MM.1S (cell line): ENCODE measurements at regions not wholly inside any gene's neighbourhood (a gene's known extent, or its start where the extent isn't known, plus 50 kb on each side); places are given as distances from the start of the nearest gene placed in this dataset.

ENCODE experiments used
- DNase-seq: peaks from one replicate; pipeline ENCODE4 v3.0.0-alpha.2; 2015
- H2AFZ ChIP-seq: fragments of 300-600 bp; sonication (generic); 2 replicates; pipeline ENCODE4 v1.6.0; 2016; ENCODE audit warnings: antibody characterized with exemption, low read length
- H3F3A ChIP-seq: fragments of 300-600 bp; sonication (generic); 2 replicates; pipeline ENCODE4 v1.6.1; 2016; ENCODE audit warnings: mild to moderate bottlenecking, antibody characterized with exemption, low read length, moderate library complexity, mixed read lengths; ENCODE audit not compliant: insufficient read depth
- H3K27ac ChIP-seq: fragments of 300-600 bp; sonication (generic); 2 replicates; pipeline ENCODE4 v1.5.1; 2016; ENCODE audit warnings: mild to moderate bottlenecking, low read length
- H3K27me3 ChIP-seq: fragments of 300-600 bp; sonication (generic); replicated peaks from 2 replicates; pipeline ENCODE4 v1.6.0; 2016; ENCODE audit warnings: low read length; ENCODE audit not compliant: insufficient read depth
- H3K36me3 ChIP-seq: fragments of 300-600 bp; sonication (generic); replicated peaks from 2 replicates; pipeline ENCODE4 v1.6.1; 2016; ENCODE audit warnings: mild to moderate bottlenecking, low read length, mixed read lengths; ENCODE audit not compliant: insufficient read depth
- H3K4me1 ChIP-seq: fragments of 300-600 bp; sonication (generic); 2 replicates; pipeline ENCODE4 v1.6.1; 2016; ENCODE audit warnings: low read length, mixed read lengths
- H3K4me2 ChIP-seq: fragments of 300-600 bp; sonication (generic); 2 replicates; pipeline ENCODE4 v1.6.0; 2016; ENCODE audit warnings: low read depth, low read length
- H3K4me3 ChIP-seq: fragments of 300-600 bp; sonication (generic); 2 replicates; pipeline ENCODE4 v1.5.1; 2016; ENCODE audit warnings: low read length, mixed read lengths
- H3K79me2 ChIP-seq: fragments of 300-600 bp; sonication (generic); 2 replicates; pipeline ENCODE4 v1.6.1; 2016; ENCODE audit warnings: mixed run types, low read length, mixed read lengths
- H3K9ac ChIP-seq: fragments of 300-600 bp; sonication (generic); 2 replicates; pipeline ENCODE4 v1.6.1; 2016; ENCODE audit warnings: low read length, mixed read lengths
- H3K9me2 ChIP-seq: fragments of 300-600 bp; sonication (generic); replicated peaks from 2 replicates; pipeline ENCODE4 v1.6.1; 2016; ENCODE audit warnings: mild to moderate bottlenecking, low read length, mixed read lengths; ENCODE audit not compliant: insufficient read depth
- H3K9me3 ChIP-seq: fragments of 300-600 bp; sonication (generic); replicated peaks from 2 replicates; pipeline ENCODE4 v1.6.1; 2016; ENCODE audit warnings: mild to moderate bottlenecking, low read length, mixed read lengths; ENCODE audit not compliant: insufficient read depth
- H4K20me1 ChIP-seq: fragments of 300-600 bp; sonication (generic); 2 replicates; pipeline ENCODE4 v1.6.1; 2016; ENCODE audit warnings: mild to moderate bottlenecking, low read length, moderate library complexity, mixed read lengths; ENCODE audit not compliant: insufficient read depth
- EZH2 ChIP-seq: fragments of 300-600 bp; sonication (generic); optimal IDR thresholded peaks from 2 replicates; pipeline ENCODE3; 2017; ENCODE audit warnings: low read depth, mild to moderate bottlenecking, antibody characterized with exemption, low read length, mixed read lengths
- EZH2phosphoT487 ChIP-seq: fragments of 300-600 bp; sonication (generic); IDR thresholded peaks from 2 replicates; pipeline ENCODE4 v1.6.1; 2018; ENCODE audit warnings: antibody characterized with exemption, low read length
- TF ChIP-seq, protein P1 (sequence below): fragments of 300-600 bp; sonication (generic); IDR thresholded peaks from 2 replicates; pipeline ENCODE4 v1.5.1; 2016; ENCODE audit warnings: antibody characterized with exemption, low read length, mixed read lengths

DNA sequence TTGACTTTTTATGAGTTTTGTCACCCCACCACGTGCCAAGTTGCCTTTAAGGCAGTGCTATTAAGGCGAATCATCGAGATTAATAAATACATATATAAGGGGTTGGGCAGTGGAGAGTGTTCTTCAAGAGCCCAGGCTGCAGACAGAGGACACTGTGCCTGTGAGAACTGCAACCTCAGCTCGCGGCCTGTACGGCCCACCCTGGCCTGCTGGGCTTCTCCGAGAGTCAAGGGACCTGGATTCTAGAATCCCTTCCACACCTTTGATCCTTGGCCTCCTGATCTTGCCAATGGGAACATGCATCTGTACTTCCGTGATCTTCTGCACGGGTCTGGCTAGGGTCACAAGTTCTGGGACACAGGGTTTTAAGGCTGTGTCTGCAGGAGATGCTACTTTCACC, 54.5 kb downstream of the IRX5 start:
- H4K20me1 ChIP-seq = no peaks in the 10 kb centered on the region

DNA sequence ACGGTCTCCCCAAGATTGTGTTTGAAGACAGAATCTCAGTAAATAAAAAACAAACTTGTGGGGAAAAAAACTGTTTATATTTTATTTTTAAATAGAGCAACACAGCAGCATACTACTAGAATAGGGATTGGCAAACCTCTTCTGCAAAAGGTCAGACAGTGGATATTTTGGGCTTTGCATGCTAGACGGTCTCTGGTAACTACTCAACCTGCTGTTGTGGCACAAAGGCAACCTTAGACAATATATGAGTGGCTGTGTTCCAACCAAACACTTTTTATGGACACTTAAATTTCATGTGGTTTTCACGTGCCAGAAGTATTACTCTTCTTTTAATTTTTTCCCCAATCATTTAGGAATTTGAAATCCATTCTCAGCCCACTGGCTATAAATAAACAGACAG, 55.0 kb downstream of the IRX5 start:
- Histone ChIP-seq H3K27ac (no peak overlapping the region), H3K36me3 (no peaks in the 10 kb centered on the region), H3F3A (no peaks in the 10 kb centered on the region), H3K9me3 (no peaks in the 10 kb centered on the region), H3K4me2 (no peak overlapping the region), H3K9me2 (no peaks in the 10 kb centered on the region), H4K20me1 (no peaks in the 10 kb centered on the region), H3K4me1 (no peaks in the 10 kb centered on the region), H3K79me2 (no peaks in the 10 kb centered on the region), H3K9ac (no peak overlapping the region), H3K27me3 (no peaks in the 10 kb centered on the region), H3K4me3 (no peak overlapping the region), H2AFZ (no peak overlapping the region)
- TF ChIP-seq EZH2phosphoT487 (no peak), EZH2 (no peak)
- TF ChIP-seq, protein P1, sequence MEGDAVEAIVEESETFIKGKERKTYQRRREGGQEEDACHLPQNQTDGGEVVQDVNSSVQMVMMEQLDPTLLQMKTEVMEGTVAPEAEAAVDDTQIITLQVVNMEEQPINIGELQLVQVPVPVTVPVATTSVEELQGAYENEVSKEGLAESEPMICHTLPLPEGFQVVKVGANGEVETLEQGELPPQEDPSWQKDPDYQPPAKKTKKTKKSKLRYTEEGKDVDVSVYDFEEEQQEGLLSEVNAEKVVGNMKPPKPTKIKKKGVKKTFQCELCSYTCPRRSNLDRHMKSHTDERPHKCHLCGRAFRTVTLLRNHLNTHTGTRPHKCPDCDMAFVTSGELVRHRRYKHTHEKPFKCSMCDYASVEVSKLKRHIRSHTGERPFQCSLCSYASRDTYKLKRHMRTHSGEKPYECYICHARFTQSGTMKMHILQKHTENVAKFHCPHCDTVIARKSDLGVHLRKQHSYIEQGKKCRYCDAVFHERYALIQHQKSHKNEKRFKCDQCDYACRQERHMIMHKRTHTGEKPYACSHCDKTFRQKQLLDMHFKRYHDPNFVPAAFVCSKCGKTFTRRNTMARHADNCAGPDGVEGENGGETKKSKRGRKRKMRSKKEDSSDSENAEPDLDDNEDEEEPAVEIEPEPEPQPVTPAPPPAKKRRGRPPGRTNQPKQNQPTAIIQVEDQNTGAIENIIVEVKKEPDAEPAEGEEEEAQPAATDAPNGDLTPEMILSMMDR = no peak
- DNase-seq = no peak

More for the DNA sequence above, 54.5 kb downstream of the IRX5 start:
- no peak overlapping the region for H3K9ac ChIP-seq
- no peaks in the 10 kb centered on the region for H3K36me3 ChIP-seq
- H3K9me2 ChIP-seq = no peaks in the 10 kb centered on the region
- no peaks in the 10 kb centered on the region for H3K79me2 ChIP-seq
- no peak overlapping the region for H3K4me3 ChIP-seq
- no peak overlapping the region for H3K4me2 ChIP-seq
- H3F3A ChIP-seq = no peaks in the 10 kb centered on the region
- H3K27me3 ChIP-seq = no peaks in the 10 kb centered on the region
- no peaks in the 10 kb centered on the region for H3K4me1 ChIP-seq
- H3K27ac ChIP-seq = no peak overlapping the region
- no peaks in the 10 kb centered on the region for H3K9me3 ChIP-seq
- no peak for DNase-seq
- no peak overlapping the region for H2AFZ ChIP-seq
- no peak for TF ChIP-seq EZH2phosphoT487
- TF ChIP-seq, protein P1 = no peak
- TF ChIP-seq EZH2 = no peak

DNA sequence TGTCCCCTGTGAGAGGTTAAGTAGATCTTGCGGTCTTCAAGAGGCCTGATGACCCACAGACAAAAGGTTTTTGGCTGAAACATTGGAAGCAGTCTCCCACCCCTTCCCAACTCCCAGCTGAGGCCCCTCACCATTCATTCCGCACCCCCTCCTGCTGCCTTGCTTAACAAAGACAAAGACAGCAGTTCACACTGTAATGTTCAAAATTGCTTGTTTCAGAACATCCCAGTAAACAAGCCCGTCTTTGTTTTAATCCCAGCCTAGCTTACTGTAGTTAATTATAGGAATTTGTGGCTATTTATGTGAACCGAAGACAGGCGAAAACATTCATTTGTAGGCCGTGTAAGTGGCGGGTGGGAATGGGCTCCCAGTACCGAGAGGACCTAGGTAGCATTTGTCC, 55.7 kb downstream of the IRX5 start:
- Histone ChIP-seq H3K4me1 (no peaks in the 10 kb centered on the region), H3K4me3 (no peak overlapping the region), H3F3A (no peaks in the 10 kb centered on the region), H3K27me3 (no peaks in the 10 kb centered on the region), H3K36me3 (no peaks in the 10 kb centered on the region), H3K9me2 (no peaks in the 10 kb centered on the region), H3K79me2 (no peaks in the 10 kb centered on the region), H4K20me1 (no peaks in the 10 kb centered on the region), H3K4me2 (no peak overlapping the region), H2AFZ (no peak overlapping the region), H3K27ac (no peak overlapping the region), H3K9ac (no peak overlapping the region), H3K9me3 (no peaks in the 10 kb centered on the region)
- TF ChIP-seq, protein P1 = no peak
- TF ChIP-seq EZH2 (no peak), EZH2phosphoT487 (no peak)
- DNase-seq = no peak

DNA sequence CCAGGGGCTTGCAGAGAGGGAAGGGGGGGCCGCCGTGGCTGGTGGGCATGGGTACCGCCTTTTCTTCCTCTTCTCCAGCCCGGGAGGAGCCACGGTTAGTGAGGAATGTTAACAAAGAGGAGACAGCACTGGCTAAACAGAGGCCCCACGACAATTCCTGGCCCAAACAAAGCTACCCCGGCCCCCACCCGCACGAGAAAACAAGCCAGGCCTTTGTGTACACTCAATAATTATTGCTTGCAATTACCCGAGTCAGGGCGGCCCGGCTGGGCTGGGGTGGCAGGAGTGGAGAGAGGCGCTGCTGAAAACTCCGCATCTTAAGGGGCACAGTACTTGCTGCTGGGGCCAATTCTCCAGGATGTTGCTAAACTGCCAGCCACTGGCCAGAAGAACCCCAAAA, 56.4 kb downstream of the IRX5 start:
- Histone ChIP-seq H3K4me1 (no peaks in the 10 kb centered on the region), H3K27me3 (no peaks in the 10 kb centered on the region), H2AFZ (no peak overlapping the region), H3K4me2 (no peak overlapping the region), H3K4me3 (no peak overlapping the region), H3K27ac (no peak overlapping the region), H3K79me2 (no peaks in the 10 kb centered on the region), H3F3A (no peaks in the 10 kb centered on the region), H3K9ac (no peak overlapping the region), H3K36me3 (no peaks in the 10 kb centered on the region), H3K9me2 (no peaks in the 10 kb centered on the region), H4K20me1 (no peaks in the 10 kb centered on the region), H3K9me3 (no peaks in the 10 kb centered on the region)
- no peak for DNase-seq
- TF ChIP-seq EZH2 = no peak
- TF ChIP-seq, protein P1 = no peak
- TF ChIP-seq EZH2phosphoT487 = no peak
